ENCODE measurements at regions not wholly inside any gene's neighbourhood (a gene's known extent, or its start where the extent isn't known, plus 50 kb on each side); places are given as distances from the start of the nearest gene placed in this dataset.

- no peak for TF ChIP-seq CTCF (IDR thresholded peaks at IDR 0.05; ENCODE audit: low read depth, low read length, poor library complexity, severe bottlenecking)
- TF ChIP-seq EZH2phosphoT487 (IDR thresholded peaks at IDR 0.05; ENCODE audit: borderline replicate concordance, low read length), result no peak
- Histone ChIP-seq H3K27ac (ENCODE audit: low read depth, low read length) (no peak overlapping the region), H3K36me3 (ENCODE audit: control insufficient read depth, low read length) (no peaks in the 10 kb centered on the region), H3K4me3 (ENCODE audit: low read length) (no peak overlapping the region), H3F3A (ENCODE audit: control insufficient read depth, insufficient read depth) (no peaks in the 10 kb centered on the region), H3K79me2 (ENCODE audit: control insufficient read depth, low read length) (no peaks in the 10 kb centered on the region), H3K27me3 (ENCODE audit: control insufficient read depth, low read length) (no peaks in the 10 kb centered on the region; the same call in 1 of the 2 replicates), H3K9me3 (ENCODE audit: control insufficient read depth, insufficient read depth, low read length) (no peaks in the 10 kb centered on the region), H4K20me1 (ENCODE audit: control insufficient read depth, insufficient read depth, low read depth, low read length) (no peaks in the 10 kb centered on the region), H3K4me2 (ENCODE audit: low read length) (no peak overlapping the region), H3K9me2 (replicated peaks; ENCODE audit: control insufficient read depth, low read length) (no peaks in the 10 kb centered on the region), H3K4me1 (ENCODE audit: control insufficient read depth, low read length) (no peaks in the 10 kb centered on the region)
These were observed 180.6 kb downstream of the PLK2 start for GRCh38 chr5:58279259-58279658.

GRCh38 chr5:58276431-58276830 lies 183.5 kb downstream of the PLK2 start:
- H3K4me2 ChIP-seq (ENCODE audit: low read length), result no peak overlapping the region
- H4K20me1 ChIP-seq (ENCODE audit: control insufficient read depth, insufficient read depth, low read depth, low read length), result no peaks in the 10 kb centered on the region
- no peak overlapping the region for H3K27ac ChIP-seq (ENCODE audit: low read depth, low read length)
- no peaks in the 10 kb centered on the region for H3K79me2 ChIP-seq (ENCODE audit: control insufficient read depth, low read length)
- no peaks in the 10 kb centered on the region for H3K4me1 ChIP-seq (ENCODE audit: control insufficient read depth, low read length)
- H3K4me3 ChIP-seq (ENCODE audit: low read length), result no peak overlapping the region
- H3K36me3 ChIP-seq (ENCODE audit: control insufficient read depth, low read length), result no peaks in the 10 kb centered on the region
- H3K9me3 ChIP-seq (ENCODE audit: control insufficient read depth, insufficient read depth, low read length), result no peaks in the 10 kb centered on the region
- no peaks in the 10 kb centered on the region; the same call in 1 of the 2 replicates for H3K27me3 ChIP-seq (ENCODE audit: control insufficient read depth, low read length)
- no peak for TF ChIP-seq CTCF (IDR thresholded peaks at IDR 0.05; ENCODE audit: low read depth, low read length, poor library complexity, severe bottlenecking)
- no peak for TF ChIP-seq EZH2phosphoT487 (IDR thresholded peaks at IDR 0.05; ENCODE audit: borderline replicate concordance, low read length)
- no peaks in the 10 kb centered on the region for H3F3A ChIP-seq (ENCODE audit: control insufficient read depth, insufficient read depth)
- no peaks in the 10 kb centered on the region for H3K9me2 ChIP-seq (replicated peaks; ENCODE audit: control insufficient read depth, low read length)

GRCh38 chr5:58275516-58275915 lies 184.4 kb downstream of the PLK2 start:
- H3K27ac ChIP-seq (ENCODE audit: low read depth, low read length), result no peak overlapping the region
- no peaks in the 10 kb centered on the region; the same call in 1 of the 2 replicates for H3K27me3 ChIP-seq (ENCODE audit: control insufficient read depth, low read length)
- H3K9me3 ChIP-seq (ENCODE audit: control insufficient read depth, insufficient read depth, low read length), result no peaks in the 10 kb centered on the region
- TF ChIP-seq EZH2phosphoT487 (IDR thresholded peaks at IDR 0.05; ENCODE audit: borderline replicate concordance, low read length), result no peak
- TF ChIP-seq CTCF (IDR thresholded peaks at IDR 0.05; ENCODE audit: low read depth, low read length, poor library complexity, severe bottlenecking), result no peak
- H3K36me3 ChIP-seq (ENCODE audit: control insufficient read depth, low read length), result no peaks in the 10 kb centered on the region
- no peaks in the 10 kb centered on the region for H3K79me2 ChIP-seq (ENCODE audit: control insufficient read depth, low read length)
- H3K4me3 ChIP-seq (ENCODE audit: low read length), result no peak overlapping the region
- H3K9me2 ChIP-seq (replicated peaks; ENCODE audit: control insufficient read depth, low read length), result no peaks in the 10 kb centered on the region
- H3F3A ChIP-seq (ENCODE audit: control insufficient read depth, insufficient read depth), result no peaks in the 10 kb centered on the region
- H3K4me1 ChIP-seq (ENCODE audit: control insufficient read depth, low read length), result no peaks in the 10 kb centered on the region
- H3K4me2 ChIP-seq (ENCODE audit: low read length), result no peak overlapping the region
- H4K20me1 ChIP-seq (ENCODE audit: control insufficient read depth, insufficient read depth, low read depth, low read length), result no peaks in the 10 kb centered on the region

Data from DOHH2 (cell line).